ENCODE measurements at regions not wholly inside any gene's neighbourhood (a gene's known extent, or its start where the extent isn't known, plus 50 kb on each side); places are given as distances from the start of the nearest gene placed in this dataset.

DNA sequence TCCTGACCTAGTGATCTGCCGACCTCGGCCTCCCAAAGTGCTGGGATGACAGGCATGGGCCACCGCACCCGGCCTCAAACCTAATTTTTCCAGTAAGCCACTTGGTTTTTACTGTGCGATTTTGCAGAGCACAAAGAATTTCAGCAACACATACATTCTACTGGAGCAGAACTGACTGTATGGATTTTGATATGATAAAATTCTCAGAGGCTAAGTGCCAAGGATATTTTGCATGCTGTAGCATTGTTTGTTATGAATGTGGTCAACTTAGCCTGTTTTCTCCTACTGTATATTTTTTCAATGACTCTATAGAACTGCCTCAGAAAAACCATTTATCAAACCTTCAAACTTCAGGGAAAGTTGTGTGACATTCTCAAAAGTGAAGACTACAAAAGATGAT is 89.2 kb downstream of the FAT3 start:
- Histone ChIP-seq H3K9me3 (no peaks in the 10 kb centered on the region), H3K27ac (no peak overlapping the region), H3K4me1 (peaks cover 0 to 8% of the 10 kb centered on the region in 2 donors), H3K36me3 (no peaks in the 10 kb centered on the region), H3K27me3 (no peaks in the 10 kb centered on the region), H3K4me3 (no peak overlapping the region)
- TF ChIP-seq, protein P1, sequence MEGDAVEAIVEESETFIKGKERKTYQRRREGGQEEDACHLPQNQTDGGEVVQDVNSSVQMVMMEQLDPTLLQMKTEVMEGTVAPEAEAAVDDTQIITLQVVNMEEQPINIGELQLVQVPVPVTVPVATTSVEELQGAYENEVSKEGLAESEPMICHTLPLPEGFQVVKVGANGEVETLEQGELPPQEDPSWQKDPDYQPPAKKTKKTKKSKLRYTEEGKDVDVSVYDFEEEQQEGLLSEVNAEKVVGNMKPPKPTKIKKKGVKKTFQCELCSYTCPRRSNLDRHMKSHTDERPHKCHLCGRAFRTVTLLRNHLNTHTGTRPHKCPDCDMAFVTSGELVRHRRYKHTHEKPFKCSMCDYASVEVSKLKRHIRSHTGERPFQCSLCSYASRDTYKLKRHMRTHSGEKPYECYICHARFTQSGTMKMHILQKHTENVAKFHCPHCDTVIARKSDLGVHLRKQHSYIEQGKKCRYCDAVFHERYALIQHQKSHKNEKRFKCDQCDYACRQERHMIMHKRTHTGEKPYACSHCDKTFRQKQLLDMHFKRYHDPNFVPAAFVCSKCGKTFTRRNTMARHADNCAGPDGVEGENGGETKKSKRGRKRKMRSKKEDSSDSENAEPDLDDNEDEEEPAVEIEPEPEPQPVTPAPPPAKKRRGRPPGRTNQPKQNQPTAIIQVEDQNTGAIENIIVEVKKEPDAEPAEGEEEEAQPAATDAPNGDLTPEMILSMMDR (IDR thresholded peaks at IDR 0.05): no peak
- DNase-seq (ENCODE audit: low spot score): no peak

DNA sequence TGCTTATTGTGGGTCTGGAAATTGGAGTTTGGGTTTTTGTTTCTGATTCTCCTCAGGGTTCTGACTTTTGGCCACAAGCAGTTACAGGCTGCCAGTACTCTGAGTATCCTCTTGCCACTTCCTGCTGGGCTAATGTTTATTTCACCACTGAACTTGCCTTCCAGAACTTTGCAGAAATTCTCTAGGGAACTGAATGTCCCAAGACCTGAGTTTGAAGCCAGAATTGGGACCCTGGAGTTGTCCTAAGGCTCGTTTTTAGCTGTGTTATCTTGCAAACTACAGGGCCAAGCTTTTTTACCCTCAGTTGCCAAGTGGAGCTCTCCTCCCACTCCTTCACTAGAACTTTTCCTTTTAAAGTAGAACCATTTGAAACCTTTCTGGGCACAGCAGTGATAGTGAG is 89.9 kb downstream of the FAT3 start:
- Histone ChIP-seq H3K27me3 (no peaks in the 10 kb centered on the region), H3K27ac (no peak overlapping the region), H3K4me1 (peaks cover 0 to 8% of the 10 kb centered on the region in 2 donors), H3K4me3 (no peak overlapping the region), H3K9me3 (no peaks in the 10 kb centered on the region), H3K36me3 (no peaks in the 10 kb centered on the region)
- DNase-seq (ENCODE audit: low spot score): no peak
- TF ChIP-seq, protein P1 (IDR thresholded peaks at IDR 0.05): no peak

DNA sequence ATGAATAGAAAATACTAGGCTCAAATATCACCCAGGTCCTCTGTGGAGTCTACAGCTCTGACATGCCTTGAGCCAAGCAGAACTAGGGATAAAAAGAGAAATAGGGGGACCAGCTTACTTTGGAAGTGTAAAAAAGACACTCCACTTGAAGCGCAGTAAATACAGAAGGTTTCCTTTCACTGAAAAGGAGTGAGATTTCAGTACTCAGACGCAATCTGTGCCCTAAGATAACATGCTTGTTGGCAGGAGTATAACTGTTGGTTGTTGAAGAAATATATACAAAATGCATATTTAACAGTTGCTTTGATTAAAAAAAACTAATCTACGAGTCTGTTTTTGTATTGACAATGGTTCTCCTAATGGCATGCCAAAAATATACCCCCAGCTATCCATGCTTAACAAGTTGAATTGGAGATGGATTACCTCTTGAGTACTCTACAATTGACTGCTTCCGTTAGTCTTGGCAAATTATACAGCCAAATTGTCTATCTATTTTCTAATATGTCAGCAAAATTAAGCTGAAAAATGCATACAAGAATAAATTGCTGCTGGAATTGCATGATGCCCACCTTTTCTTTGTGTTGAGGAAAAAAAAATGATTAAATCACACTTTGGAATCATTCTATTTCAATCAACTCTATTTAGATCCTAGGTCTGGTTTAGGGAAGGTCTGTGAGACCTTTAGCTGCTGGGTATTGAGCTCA is 91.6 kb downstream of the FAT3 start:
- Histone ChIP-seq H3K36me3 (no peaks in the 10 kb centered on the region), H3K9me3 (no peaks in the 10 kb centered on the region), H3K4me3 (no peak overlapping the region), H3K27ac (no peak overlapping the region), H3K4me1 (peaks cover 0 to 8% of the 10 kb centered on the region in 2 donors), H3K27me3 (no peaks in the 10 kb centered on the region)
- TF ChIP-seq, protein P1 (IDR thresholded peaks at IDR 0.05): no peak
- no peak for DNase-seq (ENCODE audit: low spot score)

- Histone ChIP-seq H3K9me3 (no peaks in the 10 kb centered on the region), H3K36me3 (no peaks in the 10 kb centered on the region), H3K4me1 (peaks cover 0 to 8% of the 10 kb centered on the region in 2 donors), H3K4me3 (no peak overlapping the region), H3K27ac (no peak overlapping the region), H3K27me3 (no peaks in the 10 kb centered on the region)
- DNase-seq (ENCODE audit: low spot score): no peak
- TF ChIP-seq, protein P1 (IDR thresholded peaks at IDR 0.05): no peak
Observed at GRCh38 chr11:92317222-92317621, 92.6 kb downstream of the FAT3 start.

GRCh38 chr11:92317721-92318120 is 93.1 kb downstream of the FAT3 start:
- Histone ChIP-seq H3K4me3 (no peak overlapping the region), H3K27ac (no peak overlapping the region), H3K36me3 (no peaks in the 10 kb centered on the region), H3K27me3 (no peaks in the 10 kb centered on the region), H3K4me1 (peaks cover 0 to 8% of the 10 kb centered on the region in 2 donors), H3K9me3 (peaks cover 0 to 4% of the 10 kb centered on the region in 2 donors)
- DNase-seq (ENCODE audit: low spot score): no peak
- TF ChIP-seq, protein P1 (IDR thresholded peaks at IDR 0.05): no peak

- Histone ChIP-seq H3K27me3 (no peaks in the 10 kb centered on the region), H3K9me3 (peaks cover 0 to 17% of the 10 kb centered on the region in 2 donors), H3K36me3 (no peaks in the 10 kb centered on the region), H3K4me1 (no peaks in the 10 kb centered on the region), H3K27ac (no peak overlapping the region), H3K4me3 (no peak overlapping the region)
- DNase-seq (ENCODE audit: low spot score): no peak
- TF ChIP-seq, protein P1 (IDR thresholded peaks at IDR 0.05): no peak
Observed at GRCh38 chr11:92322225-92322624, 97.6 kb downstream of the FAT3 start.

Measured in right atrium auricular region (tissue), 2 donors.